Choroid plexus epithelial cell (primary cell): ENCODE measurements at regions not wholly inside any gene's neighbourhood (a gene's known extent, or its start where the extent isn't known, plus 50 kb on each side); places are given as distances from the start of the nearest gene placed in this dataset.

Experiments
- DNase-seq: peaks from one replicate; pipeline ENCODE4 v3.0.0-alpha.2; 2010; ENCODE audit warnings: low read depth
- H3K4me3 ChIP-seq: 2 replicates; pipeline ENCODE4 v1.5.1; 2011; ENCODE audit warnings: low read depth, mild to moderate bottlenecking, control low read depth, low read length, moderate library complexity
- TF ChIP-seq, protein P1 (sequence below): conservative IDR thresholded peaks from 2 replicates; pipeline ENCODE4 v1.5.1; 2011; ENCODE audit warnings: low read depth, mild to moderate bottlenecking, control low read depth, inconsistent platforms, low read length, moderate library complexity

DNA sequence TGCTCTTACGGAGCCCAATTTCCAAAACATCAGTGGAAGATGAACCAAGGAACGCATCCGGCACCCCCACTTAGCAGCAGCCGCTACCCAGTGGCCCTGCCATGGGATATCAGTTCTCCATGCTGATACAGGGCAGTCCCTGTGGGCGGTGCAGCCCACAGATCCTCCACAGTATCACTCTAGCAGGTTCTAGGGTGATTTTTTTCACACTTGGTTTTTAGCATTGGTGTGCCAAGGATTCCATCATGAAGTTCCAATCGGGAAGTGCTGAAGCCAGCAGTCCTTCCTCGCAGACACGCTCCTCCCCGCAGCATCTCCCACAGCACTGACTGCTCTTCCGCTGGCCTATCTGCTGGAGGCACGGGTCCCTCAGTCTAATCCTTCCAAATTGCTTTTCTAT is 261.9 kb downstream of the SYK start:
- H3K4me3 ChIP-seq, result no peak overlapping the region
- TF ChIP-seq, protein P1, sequence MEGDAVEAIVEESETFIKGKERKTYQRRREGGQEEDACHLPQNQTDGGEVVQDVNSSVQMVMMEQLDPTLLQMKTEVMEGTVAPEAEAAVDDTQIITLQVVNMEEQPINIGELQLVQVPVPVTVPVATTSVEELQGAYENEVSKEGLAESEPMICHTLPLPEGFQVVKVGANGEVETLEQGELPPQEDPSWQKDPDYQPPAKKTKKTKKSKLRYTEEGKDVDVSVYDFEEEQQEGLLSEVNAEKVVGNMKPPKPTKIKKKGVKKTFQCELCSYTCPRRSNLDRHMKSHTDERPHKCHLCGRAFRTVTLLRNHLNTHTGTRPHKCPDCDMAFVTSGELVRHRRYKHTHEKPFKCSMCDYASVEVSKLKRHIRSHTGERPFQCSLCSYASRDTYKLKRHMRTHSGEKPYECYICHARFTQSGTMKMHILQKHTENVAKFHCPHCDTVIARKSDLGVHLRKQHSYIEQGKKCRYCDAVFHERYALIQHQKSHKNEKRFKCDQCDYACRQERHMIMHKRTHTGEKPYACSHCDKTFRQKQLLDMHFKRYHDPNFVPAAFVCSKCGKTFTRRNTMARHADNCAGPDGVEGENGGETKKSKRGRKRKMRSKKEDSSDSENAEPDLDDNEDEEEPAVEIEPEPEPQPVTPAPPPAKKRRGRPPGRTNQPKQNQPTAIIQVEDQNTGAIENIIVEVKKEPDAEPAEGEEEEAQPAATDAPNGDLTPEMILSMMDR, result no peak
- no peak for DNase-seq

DNA sequence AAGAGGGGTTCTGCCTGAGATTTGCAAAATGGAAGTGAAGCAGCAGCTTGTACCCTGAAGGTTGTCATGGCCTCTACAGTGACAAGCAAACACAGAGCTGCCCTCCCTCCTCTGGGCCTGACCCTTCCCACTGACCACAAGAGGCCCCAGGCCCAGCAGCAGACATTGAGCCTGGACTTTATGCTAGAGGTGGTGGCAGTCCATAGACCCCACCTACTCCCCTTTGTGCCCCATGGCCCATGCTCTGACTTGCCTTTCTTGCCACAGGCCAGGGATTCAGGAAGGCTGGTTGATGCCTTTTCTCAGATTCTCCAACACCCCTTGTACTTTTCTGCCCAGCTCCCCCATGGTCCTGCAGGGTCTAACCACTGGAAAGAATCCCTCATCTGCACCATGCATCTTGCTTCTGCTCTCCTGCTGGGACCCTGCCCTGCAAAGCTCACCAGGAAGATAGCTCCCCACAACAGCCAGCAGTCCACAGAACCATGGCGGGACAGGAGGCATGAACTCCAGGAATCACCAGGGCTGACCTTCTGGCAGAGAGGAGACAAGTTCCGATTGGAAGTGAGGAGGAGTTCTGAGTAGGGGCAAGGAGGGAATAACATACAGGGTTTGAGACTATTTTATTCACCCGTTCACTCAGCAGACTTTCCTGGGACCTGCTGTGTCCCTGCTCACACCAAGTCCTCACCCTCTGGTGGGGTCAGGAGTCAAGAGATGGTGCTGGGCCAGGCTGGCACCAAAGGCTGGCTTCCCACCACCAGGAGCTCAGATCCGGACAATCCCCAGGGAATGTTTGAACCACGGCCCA is 263.8 kb downstream of the SYK start:
- TF ChIP-seq, protein P1, result no peak
- no peak overlapping the region for H3K4me3 ChIP-seq
- no peak for DNase-seq

DNA sequence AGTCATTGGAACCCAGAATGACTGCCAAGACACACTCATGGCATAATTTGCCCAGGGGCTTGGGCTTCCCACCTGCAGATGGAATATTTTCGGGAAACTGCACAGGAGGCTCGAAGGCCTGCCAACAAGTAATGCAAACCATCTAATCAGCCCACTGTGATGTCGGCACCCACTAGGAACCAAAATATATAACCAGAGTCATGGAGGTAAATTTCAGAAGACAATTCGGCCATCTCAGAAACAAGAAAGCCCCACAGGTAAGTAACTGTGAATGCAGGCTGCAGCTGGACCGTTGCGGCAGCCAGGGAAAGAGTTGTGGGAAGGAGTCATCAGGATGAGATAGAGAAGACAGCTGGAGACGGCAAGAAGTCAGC is 264.4 kb downstream of the SYK start:
- no peak for DNase-seq
- H3K4me3 ChIP-seq, result no peak overlapping the region
- TF ChIP-seq, protein P1, result no peak

DNA sequence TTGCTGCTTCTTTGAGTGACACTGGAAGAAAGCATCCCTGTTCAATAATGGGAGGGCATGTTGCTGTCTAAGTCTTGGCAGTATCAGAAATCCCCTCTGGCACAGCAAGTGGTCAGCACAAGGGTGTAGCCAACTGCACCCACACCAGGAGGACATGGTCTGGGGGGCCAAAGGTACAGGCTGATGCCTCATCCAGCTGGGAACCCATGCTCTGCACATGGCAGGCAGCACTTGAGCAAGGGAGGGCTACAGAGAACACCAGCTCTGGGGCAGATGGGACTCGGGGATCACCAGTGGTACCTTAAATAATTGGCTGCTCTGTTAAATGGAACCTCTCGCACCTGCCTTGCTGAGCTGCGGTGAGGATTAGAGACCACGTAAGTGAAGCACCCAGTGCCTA is 265.2 kb downstream of the SYK start:
- no peak overlapping the region for H3K4me3 ChIP-seq
- TF ChIP-seq, protein P1, result no peak
- DNase-seq, result no peak

DNA sequence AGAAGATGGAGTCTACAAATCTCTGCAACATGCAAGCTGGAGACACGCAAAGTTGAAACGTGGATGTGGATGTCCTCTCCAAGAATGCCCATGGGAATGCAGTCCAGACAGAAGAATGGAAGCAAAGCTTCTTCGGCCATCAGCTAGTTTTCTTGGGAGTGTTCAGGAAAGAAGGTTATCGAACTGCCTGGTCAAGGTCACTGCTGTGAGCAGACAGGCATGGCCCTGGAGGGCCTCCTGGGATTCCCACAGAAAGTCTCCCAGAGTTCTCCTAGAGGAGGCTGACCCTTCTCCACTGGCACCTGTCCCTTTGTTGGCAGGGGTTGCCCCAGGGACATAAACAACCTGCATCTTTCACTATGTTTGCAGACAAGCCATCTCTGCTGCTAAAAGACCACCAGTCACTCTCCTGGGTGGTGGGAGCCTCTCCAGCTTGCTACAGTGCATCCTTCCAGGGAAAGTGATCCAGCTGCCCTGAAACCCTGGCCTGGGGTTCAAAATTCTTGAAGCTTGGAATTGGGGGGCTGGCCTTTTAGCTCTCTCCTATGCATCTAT is 265.8 kb downstream of the SYK start:
- H3K4me3 ChIP-seq, result no peak overlapping the region
- no peak for DNase-seq
- TF ChIP-seq, protein P1, result no peak

DNA sequence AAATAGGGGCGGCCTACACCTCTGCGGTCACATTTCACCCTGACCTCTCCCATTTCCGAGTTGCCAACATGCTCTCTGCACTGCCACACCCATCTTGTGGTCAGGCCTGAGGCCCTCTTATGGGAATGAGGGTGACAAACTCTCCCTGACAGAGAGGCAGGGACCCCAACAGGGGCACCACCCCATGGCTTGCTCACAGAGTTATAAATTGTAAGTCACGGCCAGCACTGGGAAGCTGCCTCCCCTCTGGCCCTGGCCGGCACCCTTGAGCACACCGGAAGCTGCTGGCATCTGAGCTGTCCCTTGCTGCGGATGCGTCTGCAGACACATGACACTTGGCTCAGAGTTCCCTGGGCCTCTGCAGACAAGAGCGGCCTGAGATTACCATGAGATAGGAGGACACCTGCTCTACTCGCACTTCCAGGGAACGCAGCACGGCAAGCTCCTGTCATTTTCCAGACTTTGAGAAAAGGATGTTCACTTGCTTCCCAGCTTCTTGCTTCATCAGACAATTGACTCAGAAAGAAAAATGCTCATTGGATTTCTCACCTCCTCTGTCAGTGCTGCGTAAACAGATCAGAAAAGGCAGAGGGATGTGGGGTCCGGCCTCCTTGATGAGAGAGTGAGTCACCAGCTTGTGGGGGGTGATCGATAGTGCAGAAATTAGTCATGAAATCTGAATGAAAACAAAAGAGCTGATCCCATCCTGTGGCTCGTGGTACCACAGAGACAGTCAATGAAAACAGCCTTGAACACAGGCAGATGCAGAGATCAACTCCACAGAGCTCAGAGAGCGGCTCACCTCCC is 269.8 kb downstream of the SYK start:
- TF ChIP-seq, protein P1, result no peak
- DNase-seq, result peak; percentile 90
- no peak overlapping the region for H3K4me3 ChIP-seq
